GM18868 (cell line): ENCODE measurements at regions not wholly inside any gene's neighbourhood (a gene's known extent, or its start where the extent isn't known, plus 50 kb on each side); places are given as distances from the start of the nearest gene placed in this dataset.
"Not testable (repeated sequence)": the region's sequence is repeated elsewhere in the genome, so short reads cannot be mapped to it uniquely, and the experiment has no call there.

Source experiments
- ATAC-seq: cut with Tn5 transposase; IDR thresholded peaks from one replicate; pipeline ENCODE4 v1.9.1; 2021; ENCODE audit warnings: mild to moderate bottlenecking, moderate library complexity; ENCODE audit not compliant: unreplicated experiment

DNA sequence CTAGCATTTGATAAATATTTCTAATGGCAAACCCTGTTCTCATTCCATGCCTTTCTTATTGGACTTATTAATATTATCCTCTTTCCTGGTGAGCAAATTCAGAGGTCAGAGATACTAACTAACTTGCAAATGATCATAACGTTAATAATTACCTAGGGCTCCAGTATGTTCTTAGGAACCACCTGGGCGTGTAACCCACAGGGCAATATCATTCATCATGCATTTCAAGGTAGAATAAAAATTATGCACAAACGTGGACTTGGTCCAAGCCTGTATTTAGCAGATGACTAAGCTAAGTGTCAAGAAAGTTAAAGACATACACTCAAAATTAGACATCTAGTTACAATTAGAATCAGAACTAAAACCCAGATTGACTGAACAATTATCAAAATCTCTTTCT is 850.1 kb downstream of the TRIML1 start:
- ATAC-seq = no peak

DNA sequence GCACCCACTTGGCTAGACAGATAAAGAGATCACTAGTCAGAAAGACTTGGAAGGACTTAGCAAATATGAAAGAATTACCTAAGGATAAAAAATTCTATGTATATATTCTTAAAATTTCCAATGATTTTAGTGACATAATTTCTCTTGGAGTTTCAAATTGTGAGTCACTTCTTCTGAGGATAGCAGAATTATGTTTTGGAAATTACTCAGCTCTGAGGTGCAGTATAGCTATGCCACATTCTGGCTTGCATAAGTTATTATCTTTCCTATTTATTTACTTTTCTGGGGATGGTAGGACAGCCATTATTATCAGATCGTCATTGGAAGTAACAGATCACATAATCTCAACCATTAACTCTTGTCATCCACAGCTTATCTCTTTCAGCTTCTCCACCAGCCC is 853.5 kb downstream of the TRIML1 start:
- no peak for ATAC-seq

DNA sequence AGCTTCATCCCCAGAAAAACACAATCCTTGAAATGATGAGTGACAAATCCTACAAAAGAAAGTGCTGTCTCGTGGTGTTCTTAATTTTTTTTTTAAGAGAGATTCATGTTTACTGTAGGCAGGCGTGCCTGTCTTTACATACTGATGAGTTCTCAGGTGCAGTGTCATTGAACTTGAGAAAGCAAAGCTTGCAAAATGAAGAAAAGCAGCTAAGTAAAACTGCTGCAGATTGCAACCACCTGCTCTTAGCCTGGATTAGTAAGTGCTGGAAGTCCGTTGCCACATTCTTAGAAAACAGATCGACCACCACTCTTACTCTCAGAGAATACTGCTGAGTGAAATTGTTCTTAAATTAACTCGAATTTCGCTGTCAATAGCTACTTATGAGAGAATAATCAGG is 854.6 kb downstream of the TRIML1 start:
- no peak for ATAC-seq

GRCh38 chr4:189001283-189001970 is 862.2 kb downstream of the TRIML1 start:
- ATAC-seq = no peak

GRCh38 chr4:189001971-189002450 is 862.8 kb downstream of the TRIML1 start:
- ATAC-seq = no peak

- no peak for ATAC-seq
These were observed 863.2 kb downstream of the TRIML1 start for GRCh38 chr4:189002475-189002874.

DNA sequence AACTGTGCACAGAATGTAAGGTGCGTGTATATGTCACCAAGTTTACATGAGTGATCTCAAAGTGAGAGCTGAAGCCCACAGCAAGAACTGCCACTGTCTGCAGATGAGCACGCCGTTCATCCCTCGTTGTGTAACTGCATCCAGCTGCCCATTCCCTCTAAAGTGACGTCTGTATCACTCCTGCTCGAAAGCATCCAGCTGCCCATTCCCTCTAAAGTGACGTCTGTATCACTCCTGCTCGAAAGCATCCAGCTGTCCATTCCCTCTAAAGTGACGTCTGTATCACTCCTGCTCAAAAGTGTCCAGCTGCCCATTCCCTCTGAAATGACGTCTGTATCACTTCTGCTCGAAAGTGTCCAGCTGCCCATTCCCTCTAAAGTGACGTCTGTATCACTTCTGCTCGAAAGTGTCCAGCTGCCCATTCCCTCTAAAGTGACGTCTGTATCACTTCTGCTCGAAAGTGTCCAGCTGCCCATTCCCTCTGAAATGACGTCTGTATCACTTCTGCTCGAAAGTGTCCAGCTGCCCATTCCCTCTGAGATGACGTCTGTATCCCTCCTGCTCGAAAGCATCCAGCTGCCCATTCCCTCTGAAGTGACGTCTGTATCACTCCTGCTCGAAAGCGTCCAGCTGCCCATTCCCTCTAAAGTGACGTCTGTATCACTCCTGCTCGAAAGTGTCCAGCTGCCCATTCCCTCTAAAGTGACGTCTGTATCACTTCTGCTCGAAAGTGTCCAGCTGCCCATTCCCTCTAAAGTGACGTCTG is 871.4 kb downstream of the TRIML1 start:
- ATAC-seq = not testable (repeated sequence)

- no peak for ATAC-seq
These were observed 882.6 kb downstream of the TRIML1 start for GRCh38 chr4:189021831-189022230.

- ATAC-seq = no peak
These were observed 883.3 kb downstream of the TRIML1 start for GRCh38 chr4:189022440-189023035.

DNA sequence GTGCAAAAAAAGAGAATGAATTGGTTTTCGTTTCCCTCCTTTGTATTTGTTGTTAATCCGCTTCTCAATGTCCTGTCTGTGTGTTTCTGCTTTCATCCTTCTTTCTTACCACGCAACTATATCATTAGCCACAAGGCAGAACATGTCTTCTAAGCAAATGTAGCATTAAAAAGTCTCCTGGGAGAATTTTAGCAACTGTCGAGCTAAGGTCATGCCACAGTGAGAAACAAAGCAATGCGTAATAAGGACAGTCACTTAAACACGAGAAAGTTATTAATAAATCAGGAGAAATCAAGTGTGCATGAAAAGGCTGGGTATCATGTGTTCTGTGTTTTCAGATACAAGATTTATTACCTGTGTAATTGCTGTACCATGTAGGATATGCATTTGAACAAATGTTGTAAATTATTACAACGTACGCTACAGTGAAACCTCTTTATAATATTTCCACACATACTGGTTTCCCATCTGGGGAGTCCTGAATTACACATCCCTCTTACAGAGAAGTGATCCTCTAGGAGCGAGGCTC is 890.8 kb downstream of the TRIML1 start:
- ATAC-seq = no peak

DNA sequence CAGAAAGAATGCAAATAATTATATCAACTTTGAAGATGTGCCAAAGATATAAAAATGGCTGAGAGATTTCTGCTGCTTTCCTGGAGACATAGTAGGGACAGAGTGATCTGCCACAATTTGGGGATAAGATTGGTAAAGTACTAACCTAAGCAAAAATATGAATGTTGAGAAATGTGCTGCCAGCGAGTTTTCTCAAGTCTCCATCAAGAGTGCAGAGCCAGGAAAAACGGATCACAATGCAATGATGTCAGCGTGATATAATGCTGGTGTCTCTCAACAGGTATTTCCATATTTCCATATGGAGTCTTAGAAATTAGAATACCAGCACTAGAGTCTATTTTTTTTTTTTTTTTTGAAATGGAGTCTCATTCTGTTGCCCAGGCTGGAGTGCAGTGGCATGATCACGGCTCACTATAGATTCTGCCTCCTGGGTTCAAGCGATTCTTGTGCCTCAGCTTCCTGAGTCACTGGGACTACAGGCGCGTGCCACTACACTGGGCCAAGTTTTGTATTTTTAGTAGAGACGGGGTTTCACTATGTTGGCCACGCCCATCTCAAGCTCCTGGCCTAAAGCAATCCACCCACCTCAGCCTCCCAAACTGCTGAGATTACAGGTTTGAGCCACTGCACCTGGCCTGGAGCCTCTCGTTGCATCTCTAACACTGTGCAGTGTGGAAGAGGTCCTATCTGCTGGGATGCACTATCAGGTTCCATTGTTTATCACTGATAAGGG is 893.5 kb downstream of the TRIML1 start:
- ATAC-seq = no peak

DNA sequence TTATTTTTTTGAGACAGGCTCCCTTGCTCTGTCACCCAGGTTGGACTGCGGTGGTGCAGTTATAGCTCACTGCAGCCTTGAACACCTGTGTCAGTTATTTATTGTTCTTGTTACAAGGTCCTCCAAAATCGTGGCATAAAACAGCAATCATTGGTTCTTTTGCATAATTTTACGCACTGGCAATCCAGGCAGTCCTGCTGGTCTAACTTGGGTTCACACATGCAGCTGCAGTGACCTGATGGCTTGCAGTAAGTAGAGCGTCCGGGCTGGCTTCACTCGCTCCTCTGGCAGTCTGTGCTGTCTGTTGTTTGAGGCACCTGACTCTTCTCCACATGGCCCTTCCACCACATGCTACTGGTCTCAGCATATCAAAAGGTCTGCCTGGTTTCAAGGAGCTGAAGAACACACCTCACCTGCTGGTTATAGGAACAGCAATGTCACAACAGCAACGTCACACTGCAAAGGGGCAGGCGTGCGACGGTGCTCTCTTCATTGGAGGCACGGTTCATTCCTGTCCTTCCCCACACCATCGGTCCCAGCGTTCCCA is 894.6 kb downstream of the TRIML1 start:
- no peak for ATAC-seq

DNA sequence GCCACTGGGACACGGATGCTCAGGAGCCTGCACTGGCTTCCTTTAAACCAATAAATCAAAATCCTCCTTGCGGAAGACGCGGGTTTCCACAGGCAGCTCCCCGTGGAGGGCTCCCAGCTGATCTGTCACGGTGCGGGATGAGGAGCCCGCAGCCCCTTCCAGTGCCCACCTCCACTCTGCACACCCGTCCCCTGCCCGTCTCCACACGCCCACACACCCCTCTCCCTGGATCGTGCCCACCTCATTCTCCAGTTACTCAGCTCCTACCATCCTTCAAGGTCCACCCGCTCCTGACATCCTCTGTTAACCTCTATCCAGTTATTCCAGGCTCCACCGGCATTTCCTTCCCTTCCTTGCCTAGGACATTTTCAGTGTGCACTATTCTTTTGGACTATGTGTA is 895.9 kb downstream of the TRIML1 start:
- no peak for ATAC-seq

GRCh38 chr4:189035654-189036053 is 896.4 kb downstream of the TRIML1 start:
- ATAC-seq = no peak

- no peak for ATAC-seq
These were observed 897.7 kb downstream of the TRIML1 start for GRCh38 chr4:189036906-189037305.

GRCh38 chr4:189046642-189047041 is 894.0 kb upstream of the FRG1 start:
- ATAC-seq = no peak

DNA sequence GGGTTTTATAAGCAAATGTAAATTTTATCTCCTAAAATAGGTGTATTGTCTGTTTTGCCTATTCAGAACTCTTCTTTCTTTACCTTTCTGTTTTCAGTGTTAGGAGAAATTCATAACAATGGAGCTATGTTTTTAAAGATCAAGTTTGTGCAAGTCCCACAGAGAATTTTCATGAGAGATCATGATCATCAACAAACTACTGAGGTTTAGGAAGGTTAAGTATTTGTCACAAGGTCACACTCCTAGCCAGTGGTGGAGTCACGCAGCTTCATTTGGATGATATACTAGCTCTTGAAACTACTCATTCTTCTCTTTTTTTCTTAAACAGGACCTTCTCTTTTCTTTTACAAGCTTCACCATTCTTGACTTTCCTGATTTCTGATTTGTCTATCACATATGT is 892.6 kb upstream of the FRG1 start:
- ATAC-seq = no peak

DNA sequence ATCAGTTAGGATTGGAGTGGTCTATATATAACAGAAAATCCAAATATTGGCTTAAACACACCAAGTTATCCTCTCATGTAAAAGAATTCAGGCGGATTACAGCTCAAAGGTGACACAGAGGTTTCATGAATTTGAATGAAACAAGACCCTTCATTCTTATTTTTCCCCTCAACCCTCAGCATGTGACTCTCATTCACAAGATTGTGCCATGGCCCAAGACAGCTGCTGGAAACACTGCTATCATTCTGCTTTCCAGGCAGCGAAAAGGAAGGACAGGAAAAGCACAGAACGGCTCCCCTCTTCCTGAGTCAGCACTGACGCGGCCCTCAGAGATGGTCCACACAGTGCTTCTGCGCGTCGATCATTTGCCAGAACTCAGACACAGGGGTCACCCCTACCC is 891.0 kb upstream of the FRG1 start:
- ATAC-seq = no peak

DNA sequence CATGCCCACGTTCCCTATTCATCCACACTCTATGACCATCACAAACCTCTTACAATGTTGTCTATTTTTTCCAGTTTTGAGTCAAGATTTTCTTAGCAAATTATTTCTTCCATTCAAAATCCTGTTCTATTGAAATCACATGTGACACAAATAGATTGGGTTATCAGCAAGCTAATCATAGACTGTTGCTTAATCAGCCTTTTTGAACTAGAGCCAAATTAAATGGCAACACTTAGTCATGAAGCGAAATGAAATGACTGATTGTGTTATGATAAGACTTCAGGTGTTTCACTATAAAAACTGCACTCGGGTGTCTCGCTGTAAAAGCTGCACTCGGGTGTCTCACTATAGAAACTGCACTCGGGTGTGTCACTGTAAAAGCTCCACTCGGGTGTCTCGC is 890.0 kb upstream of the FRG1 start:
- no peak for ATAC-seq

DNA sequence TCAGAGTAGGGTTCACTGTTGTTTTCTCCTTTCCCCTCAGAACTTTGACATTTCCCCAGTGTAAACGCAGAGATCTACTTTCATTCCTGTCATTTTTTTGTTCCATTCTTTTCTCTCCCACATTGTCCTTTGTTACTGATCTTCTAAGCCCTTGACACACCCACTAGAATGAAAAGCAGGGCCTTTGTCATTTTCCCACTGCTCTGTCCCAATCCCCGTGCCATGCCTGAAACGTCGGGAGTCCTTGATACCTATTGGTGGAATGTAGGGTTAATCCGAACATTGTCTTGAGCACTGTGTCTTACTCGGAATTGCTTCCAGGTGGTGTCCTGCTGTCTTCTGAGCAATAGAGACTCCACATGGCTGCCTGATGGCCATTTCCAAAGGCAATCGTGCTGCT is 887.1 kb upstream of the FRG1 start:
- no peak for ATAC-seq

GRCh38 chr4:189060104-189060503 is 880.6 kb upstream of the FRG1 start:
- no peak for ATAC-seq
